ENCODE measurements at regions not wholly inside any gene's neighbourhood (a gene's known extent, or its start where the extent isn't known, plus 50 kb on each side); places are given as distances from the start of the nearest gene placed in this dataset.

GRCh38 chr16:73122604-73123391 lies 74.9 kb upstream of the ZFHX3 start:
- no peaks in the 10 kb centered on the region for H3K4me1 ChIP-seq (ENCODE audit: insufficient read depth, low read length, severe bottlenecking)
- H3K4me3 ChIP-seq (ENCODE audit: low read depth, low read length, poor library complexity, severe bottlenecking) = no peak overlapping the region
- H3K4me2 ChIP-seq (ENCODE audit: low read length) = no peak overlapping the region
- no peaks in the 10 kb centered on the region for H4K20me1 ChIP-seq (ENCODE audit: insufficient read depth, low read length)
- no peak overlapping the region for H3K27ac ChIP-seq (ENCODE audit: low read depth, low read length, poor library complexity, severe bottlenecking)
- H3F3A ChIP-seq (ENCODE audit: insufficient read depth, low read length) = no peaks in the 10 kb centered on the region
- H3K36me3 ChIP-seq (ENCODE audit: insufficient read depth, low read length) = no peaks in the 10 kb centered on the region
- H3K27me3 ChIP-seq (ENCODE audit: insufficient read depth, low read length) = no peaks in the 10 kb centered on the region
- no peaks in the 10 kb centered on the region for H3K9me2 ChIP-seq (ENCODE audit: low read depth, low read length)
- no peak overlapping the region for H3K9ac ChIP-seq (ENCODE audit: low read length)
- no peak overlapping the region for H2AFZ ChIP-seq (ENCODE audit: low read length)
- H3K9me3 ChIP-seq (ENCODE audit: low read length) = no peaks in the 10 kb centered on the region
- no peaks in the 10 kb centered on the region for H3K79me2 ChIP-seq (ENCODE audit: insufficient read depth, low read length)
- TF ChIP-seq CTCF (IDR thresholded peaks at IDR 0.05; ENCODE audit: low read length) (no peak), EZH2 (IDR thresholded peaks at IDR 0.05; ENCODE audit: borderline replicate concordance, low read length) (no peak)

- no peak overlapping the region for H3K9ac ChIP-seq (ENCODE audit: low read length)
Measured at GRCh38 chr16:73116576-73116975, 68.6 kb upstream of the ZFHX3 start.

GRCh38 chr16:73113336-73113735 lies 65.4 kb upstream of the ZFHX3 start:
- no peaks in the 10 kb centered on the region for H3K36me3 ChIP-seq (ENCODE audit: insufficient read depth, low read length)
- H3K79me2 ChIP-seq (ENCODE audit: insufficient read depth, low read length) = no peaks in the 10 kb centered on the region
- no peaks in the 10 kb centered on the region for H3K9me2 ChIP-seq (ENCODE audit: low read depth, low read length)
- no peaks in the 10 kb centered on the region for H4K20me1 ChIP-seq (ENCODE audit: insufficient read depth, low read length)
- H3K4me2 ChIP-seq (ENCODE audit: low read length) = no peak overlapping the region
- no peak for TF ChIP-seq CTCF (IDR thresholded peaks at IDR 0.05; ENCODE audit: low read length)
- TF ChIP-seq EZH2 (IDR thresholded peaks at IDR 0.05; ENCODE audit: borderline replicate concordance, low read length) = no peak
- H2AFZ ChIP-seq (ENCODE audit: low read length) = no peak overlapping the region
- H3K4me1 ChIP-seq (ENCODE audit: insufficient read depth, low read length, severe bottlenecking) = no peaks in the 10 kb centered on the region
- no peaks in the 10 kb centered on the region for H3F3A ChIP-seq (ENCODE audit: insufficient read depth, low read length)
- no peak overlapping the region for H3K27ac ChIP-seq (ENCODE audit: low read depth, low read length, poor library complexity, severe bottlenecking)
- no peaks in the 10 kb centered on the region for H3K9me3 ChIP-seq (ENCODE audit: low read length)
- H3K9ac ChIP-seq (ENCODE audit: low read length) = no peak overlapping the region
- no peaks in the 10 kb centered on the region for H3K27me3 ChIP-seq (ENCODE audit: insufficient read depth, low read length)
- no peak overlapping the region for H3K4me3 ChIP-seq (ENCODE audit: low read depth, low read length, poor library complexity, severe bottlenecking)

More at GRCh38 chr16:73116576-73116975, 68.6 kb upstream of the ZFHX3 start:
- H3K4me2 ChIP-seq (ENCODE audit: low read length) = no peak overlapping the region
- no peaks in the 10 kb centered on the region for H3K79me2 ChIP-seq (ENCODE audit: insufficient read depth, low read length)
- no peaks in the 10 kb centered on the region for H3K9me3 ChIP-seq (ENCODE audit: low read length)
- H3K4me3 ChIP-seq (ENCODE audit: low read depth, low read length, poor library complexity, severe bottlenecking) = no peak overlapping the region
- no peaks in the 10 kb centered on the region for H3K36me3 ChIP-seq (ENCODE audit: insufficient read depth, low read length)
- H3K4me1 ChIP-seq (ENCODE audit: insufficient read depth, low read length, severe bottlenecking) = no peaks in the 10 kb centered on the region
- H4K20me1 ChIP-seq (ENCODE audit: insufficient read depth, low read length) = no peaks in the 10 kb centered on the region
- no peak for TF ChIP-seq EZH2 (IDR thresholded peaks at IDR 0.05; ENCODE audit: borderline replicate concordance, low read length)
- no peak for TF ChIP-seq CTCF (IDR thresholded peaks at IDR 0.05; ENCODE audit: low read length)
- H3F3A ChIP-seq (ENCODE audit: insufficient read depth, low read length) = no peaks in the 10 kb centered on the region
- no peak overlapping the region for H2AFZ ChIP-seq (ENCODE audit: low read length)
- no peaks in the 10 kb centered on the region for H3K9me2 ChIP-seq (ENCODE audit: low read depth, low read length)
- no peak overlapping the region for H3K27ac ChIP-seq (ENCODE audit: low read depth, low read length, poor library complexity, severe bottlenecking)
- H3K27me3 ChIP-seq (ENCODE audit: insufficient read depth, low read length) = no peaks in the 10 kb centered on the region
